ENCODE measurements at regions not wholly inside any gene's neighbourhood (a gene's known extent, or its start where the extent isn't known, plus 50 kb on each side); places are given as distances from the start of the nearest gene placed in this dataset.

- no peak for DNase-seq
- H3K9ac ChIP-seq (ENCODE audit: extremely low read depth, low read length, poor library complexity, severe bottlenecking) = no peak overlapping the region
- H3K36me3 Mint-ChIP-seq (ENCODE audit: low read depth) = no peaks in the 10 kb centered on the region
- no peaks in the 10 kb centered on the region for H3K4me1 Mint-ChIP-seq
- no peaks in the 10 kb centered on the region for H3K36me3 ChIP-seq (ENCODE audit: control insufficient read depth, insufficient read depth, low read length)
- no peak for TF ChIP-seq CTCF (conservative IDR thresholded peaks at IDR 0.05)
- peaks cover 8% of the 10 kb centered on the region for H3K27me3 Mint-ChIP-seq (ENCODE audit: insufficient read depth)
- no peaks in the 10 kb centered on the region for H3K4me1 ChIP-seq (ENCODE audit: control insufficient read depth, insufficient read depth, low read length)
- H3K27me3 ChIP-seq (ENCODE audit: control insufficient read depth, insufficient read depth, low read length, poor library complexity, severe bottlenecking) = peaks cover 6% of the 10 kb centered on the region
- H3K9me3 ChIP-seq (ENCODE audit: control insufficient read depth, low read length) = peaks cover 4% of the 10 kb centered on the region
- no peak overlapping the region for H3K27ac ChIP-seq (ENCODE audit: low read depth, low read length)
- H3K27ac Mint-ChIP-seq = no peak overlapping the region
- H3K4me3 Mint-ChIP-seq = no peak overlapping the region
- no peak overlapping the region for H3K4me3 ChIP-seq (ENCODE audit: low read length)
- no peaks in the 10 kb centered on the region for H3K9me3 Mint-ChIP-seq
Measured at GRCh38 chr14:59101476-59101875, 87.0 kb upstream of the DAAM1 start.

- H3K9ac ChIP-seq (ENCODE audit: extremely low read depth, low read length, poor library complexity, severe bottlenecking) = no peak overlapping the region
- no peak for TF ChIP-seq CTCF (conservative IDR thresholded peaks at IDR 0.05)
- H3K27ac Mint-ChIP-seq = no peak overlapping the region
- H3K9me3 ChIP-seq (ENCODE audit: control insufficient read depth, low read length) = peaks cover 4% of the 10 kb centered on the region
- H3K4me3 Mint-ChIP-seq = no peak overlapping the region
- WGBS, 2 experiments (ENCODE audit: insufficient coverage in 1 of 2, insufficient read length in 1 of 2) = 100% methylated on average over 1 of the region's 2 CpGs; no CpG with 5 or more reads in 1 of the 2 experiments
- no peaks in the 10 kb centered on the region for H3K4me1 ChIP-seq (ENCODE audit: control insufficient read depth, insufficient read depth, low read length)
- H3K27ac ChIP-seq (ENCODE audit: low read depth, low read length) = no peak overlapping the region
- H3K4me1 Mint-ChIP-seq = no peaks in the 10 kb centered on the region
- H3K9me3 Mint-ChIP-seq = no peaks in the 10 kb centered on the region
- DNase-seq = no peak
- H3K36me3 Mint-ChIP-seq (ENCODE audit: low read depth) = no peaks in the 10 kb centered on the region
- H3K4me3 ChIP-seq (ENCODE audit: low read length) = no peak overlapping the region
- peaks cover 13% of the 10 kb centered on the region for H3K27me3 Mint-ChIP-seq (ENCODE audit: insufficient read depth)
- peaks cover 6% of the 10 kb centered on the region for H3K27me3 ChIP-seq (ENCODE audit: control insufficient read depth, insufficient read depth, low read length, poor library complexity, severe bottlenecking)
- H3K36me3 ChIP-seq (ENCODE audit: control insufficient read depth, insufficient read depth, low read length) = no peaks in the 10 kb centered on the region
Measured at GRCh38 chr14:59103396-59103795, 85.1 kb upstream of the DAAM1 start.

- WGBS, 2 experiments (ENCODE audit: insufficient coverage in 1 of 2, insufficient read length in 1 of 2) = 84% methylated on average over 2 of the region's 2 CpGs; no CpG with 5 or more reads in 1 of the 2 experiments
- TF ChIP-seq CTCF (conservative IDR thresholded peaks at IDR 0.05) = no peak
- Mint-ChIP-seq H3K4me1 (no peaks in the 10 kb centered on the region), H3K9me3 (peaks cover 6% of the 10 kb centered on the region), H3K27ac (no peak overlapping the region), H3K27me3 (ENCODE audit: insufficient read depth) (peaks cover 5% of the 10 kb centered on the region), H3K4me3 (no peak overlapping the region), H3K36me3 (ENCODE audit: low read depth) (no peaks in the 10 kb centered on the region)
- Histone ChIP-seq H3K27me3 (ENCODE audit: control insufficient read depth, insufficient read depth, low read length, poor library complexity, severe bottlenecking) (peaks cover 6% of the 10 kb centered on the region), H3K4me3 (ENCODE audit: low read length) (no peak overlapping the region), H3K9me3 (ENCODE audit: control insufficient read depth, low read length) (no peaks in the 10 kb centered on the region), H3K4me1 (ENCODE audit: control insufficient read depth, insufficient read depth, low read length) (no peaks in the 10 kb centered on the region), H3K36me3 (ENCODE audit: control insufficient read depth, insufficient read depth, low read length) (no peaks in the 10 kb centered on the region), H3K9ac (ENCODE audit: extremely low read depth, low read length, poor library complexity, severe bottlenecking) (no peak overlapping the region), H3K27ac (ENCODE audit: low read depth, low read length) (no peak overlapping the region)
- DNase-seq = no peak
Measured at GRCh38 chr14:59107819-59108218, 80.6 kb upstream of the DAAM1 start.

Data from endodermal cell (in vitro differentiated cells).